H1 (cell line): ENCODE measurements at regions not wholly inside any gene's neighbourhood (a gene's known extent, or its start where the extent isn't known, plus 50 kb on each side); places are given as distances from the start of the nearest gene placed in this dataset.
"Not testable (repeated sequence)": the region's sequence is repeated elsewhere in the genome, so short reads cannot be mapped to it uniquely, and the experiment has no call there.

Experiments used
- CTCF ChIA-PET: fragments of 300-600 bp; sonication (Branson Sonifier 250); formaldehyde crosslinking; loops from one replicate; lab custom pipeline; 2021; ENCODE audit not compliant: partially characterized antibody; lab: Charles Lee
- POLR2A ChIA-PET: fragments of 300-600 bp; sonication (Branson Sonifier 250); formaldehyde crosslinking; loops from one replicate; lab custom pipeline; 2021; ENCODE audit warnings: inconsistent platforms; ENCODE audit not compliant: partially characterized antibody; lab: Charles Lee
- DNase-seq, 2 experiments: peaks; one replicate each; pipeline versions ENCODE4 v3.0.0 to v3.0.0-alpha.2; 2010 to 2022; ENCODE audit warnings: low spot score in 2 of 2, low read depth in 1 of 2, mixed read lengths in 1 of 2
- FAIRE-seq: peaks from 2 replicates; lab custom pipeline; 2011; peaks lifted over from hg19 to GRCh38; lab: Jason Lieb, UNC
- H2AFZ ChIP-seq: 2 replicates; pipeline ENCODE4 v1.8.1; 2012; ENCODE audit warnings: low read length, inconsistent platforms
- H2AK5ac ChIP-seq: 2 replicates; pipeline ENCODE4 v1.6.1; 2013; ENCODE audit warnings: low read depth, low read length
- H2BK120ac ChIP-seq: replicated peaks from 2 replicates; pipeline ENCODE3; 2013; ENCODE audit warnings: low read depth, low read length, inconsistent platforms
- H2BK12ac ChIP-seq: 2 replicates; pipeline ENCODE4 v1.6.1; 2013; ENCODE audit warnings: low read depth, low read length
- H2BK15ac ChIP-seq: 2 replicates; pipeline ENCODE4 v1.6.1; 2013; ENCODE audit warnings: low read length
- H2BK20ac ChIP-seq: 2 replicates; pipeline ENCODE4 v1.6.1; 2013; ENCODE audit warnings: low read length
- H2BK5ac ChIP-seq: 2 replicates; pipeline ENCODE4 v1.6.1; 2013; ENCODE audit warnings: low read depth, low read length
- H3K14ac ChIP-seq: 2 replicates; pipeline ENCODE4 v1.6.1; 2013; ENCODE audit warnings: inconsistent platforms; ENCODE audit not compliant: insufficient read length
- H3K18ac ChIP-seq: 2 replicates; pipeline ENCODE4 v1.6.1; 2013; ENCODE audit warnings: low read length; ENCODE audit errors: extremely low read depth
- H3K23ac ChIP-seq: 2 replicates; pipeline ENCODE4 v1.6.1; 2013; ENCODE audit warnings: inconsistent platforms; ENCODE audit not compliant: insufficient read length
- H3K23me2 ChIP-seq: 2 replicates; pipeline ENCODE4 v1.6.1; 2013; ENCODE audit warnings: low read depth, low read length
- H3K27ac ChIP-seq: 2 replicates; pipeline ENCODE4 v1.6.1; 2011; ENCODE audit warnings: low read depth, low read length, inconsistent platforms
- H3K27me3 ChIP-seq, 4 experiments: replicated peaks in 1 of 4; 1 replicate in 1 of 4; 2 replicates in 3 of 4; pipeline versions ENCODE4 v1.6.1 to v1.8.1; 2011 to 2013; ENCODE audit warnings: low read length in 3 of 4, mild to moderate bottlenecking in 3 of 4, inconsistent platforms in 2 of 4, mixed read lengths in 2 of 4, moderate library complexity in 1 of 4; ENCODE audit not compliant: control insufficient read depth in 3 of 4, insufficient read depth in 3 of 4; ENCODE audit errors: extremely low read depth in 1 of 4
- H3K36me3 ChIP-seq, 4 experiments: 2 replicates each; pipeline versions ENCODE4 v1.6.1 to v1.8.1; 2011 to 2013; ENCODE audit warnings: mild to moderate bottlenecking in 4 of 4, low read length in 3 of 4, moderate library complexity in 2 of 4, control low read depth in 1 of 4, inconsistent platforms in 1 of 4; ENCODE audit not compliant: insufficient read depth in 4 of 4, control insufficient read depth in 2 of 4
- H3K4ac ChIP-seq: replicated peaks from 2 replicates; pipeline ENCODE3; 2013; ENCODE audit warnings: low read length, low read depth, mixed read lengths, inconsistent platforms; ENCODE audit not compliant: insufficient read length
- H3K4me1 ChIP-seq, 4 experiments: replicated peaks in 1 of 4; 1 replicate in 1 of 4; 2 replicates in 3 of 4; pipeline versions ENCODE4 v1.6.1 to v1.8.1; 2011 to 2013; ENCODE audit warnings: low read length in 3 of 4, inconsistent platforms in 2 of 4, mixed read lengths in 1 of 4; ENCODE audit not compliant: insufficient read depth in 4 of 4, control insufficient read depth in 3 of 4
- H3K4me2 ChIP-seq, 2 experiments: 2 replicates each; pipeline versions ENCODE4 v1.6.1 to v1.8.1; 2011 to 2013; ENCODE audit warnings: low read depth in 2 of 2, low read length in 2 of 2, control low read depth in 1 of 2, inconsistent platforms in 1 of 2, mild to moderate bottlenecking in 1 of 2; ENCODE audit not compliant: insufficient read depth in 1 of 2
- H3K4me3 ChIP-seq, 4 experiments: fragments of 200-600, 300-600 bp in 1 of 4; sonication (generic), shearing (Covaris generic), sonication (Bioruptor Twin) in 1 of 4; 2 replicates each; pipeline versions ENCODE4 v1.5.1 to v1.8.1; 2011 to 2016; ENCODE audit warnings: low read length in 4 of 4, low read depth in 3 of 4, control low read depth in 2 of 4, inconsistent platforms in 2 of 4, mild to moderate bottlenecking in 2 of 4, mixed read lengths in 1 of 4, moderate library complexity in 1 of 4; ENCODE audit not compliant: insufficient read depth in 2 of 4; ENCODE audit errors: extremely low read depth in 1 of 4
- H3K56ac ChIP-seq: replicated peaks from 2 replicates; pipeline ENCODE3; 2013; ENCODE audit warnings: low read depth, mild to moderate bottlenecking, mixed read lengths, low read length, inconsistent platforms; ENCODE audit not compliant: insufficient read length
- H3K79me1 ChIP-seq: 2 replicates; pipeline ENCODE4 v1.6.1; 2013; ENCODE audit warnings: low read depth, low read length, control low read depth
- H3K79me2 ChIP-seq, 2 experiments: 2 replicates each; pipeline versions ENCODE4 v1.6.1 to v1.8.1; 2012 to 2013; ENCODE audit warnings: low read length in 2 of 2, mild to moderate bottlenecking in 2 of 2, inconsistent platforms in 1 of 2; ENCODE audit not compliant: insufficient read depth in 2 of 2, control insufficient read depth in 1 of 2
- H3K9ac ChIP-seq, 4 experiments: replicated peaks in 1 of 4; 1 replicate in 1 of 4; 2 replicates in 3 of 4; pipeline versions ENCODE4 v1.6.1 to v1.8.1; 2011 to 2013; ENCODE audit warnings: low read depth in 3 of 4, low read length in 3 of 4, control low read depth in 2 of 4, mild to moderate bottlenecking in 2 of 4, moderate library complexity in 2 of 4, inconsistent platforms in 1 of 4; ENCODE audit errors: extremely low read depth in 1 of 4
- H3K9me3 ChIP-seq, 2 experiments: 2 replicates each; pipeline versions ENCODE4 v1.6.1 to v1.8.1; 2012 to 2013; ENCODE audit warnings: mild to moderate bottlenecking in 2 of 2, moderate library complexity in 2 of 2, control low read depth in 1 of 2, inconsistent platforms in 1 of 2, low read depth in 1 of 2, low read length in 1 of 2, mixed read lengths in 1 of 2; ENCODE audit not compliant: insufficient read depth in 2 of 2
- H4K20me1 ChIP-seq, 2 experiments: replicated peaks in 1 of 2; 2 replicates each; pipeline versions ENCODE3 to v1.8.1; 2011 to 2013; ENCODE audit warnings: inconsistent platforms in 2 of 2, low read length in 2 of 2, mild to moderate bottlenecking in 1 of 2; ENCODE audit not compliant: insufficient read depth in 2 of 2, control insufficient read depth in 1 of 2
- H4K5ac ChIP-seq: 2 replicates; pipeline ENCODE4 v1.6.1; 2013; ENCODE audit warnings: low read length, low read depth, mixed read lengths, inconsistent platforms; ENCODE audit not compliant: insufficient read length
- H4K8ac ChIP-seq: 2 replicates; pipeline ENCODE4 v1.8.0; 2013; ENCODE audit warnings: mild to moderate bottlenecking, moderate library complexity, low read length, inconsistent platforms; ENCODE audit not compliant: insufficient read depth; ENCODE audit errors: extremely low read depth
- H4K91ac ChIP-seq: replicated peaks from 2 replicates; pipeline ENCODE3; 2013; ENCODE audit warnings: low read length, mixed read lengths, inconsistent platforms; ENCODE audit not compliant: insufficient read length
- WGBS, 2 experiments: shearing (Covaris generic) in 1 of 2; methylation state at CpG; one replicate each; pipeline versions ENCODE4 v1.1.6 to v1.1.7; 2013 to 2015; ENCODE audit warnings: low lambda C conversion rate in 2 of 2, mixed read lengths in 2 of 2, inconsistent platforms in 1 of 2, low coverage in 1 of 2, missing lambda C conversion rate in 1 of 2; ENCODE audit not compliant: insufficient replicate concordance in 2 of 2, insufficient coverage in 1 of 2, insufficient read length in 1 of 2; ENCODE audit errors: extremely low coverage in 1 of 2, missing lambda C conversion rate in 1 of 2; 5-methylcytosine and 5-hydroxymethylcytosine counted together

- H2BK20ac ChIP-seq = not testable (repeated sequence)
These were observed 61.9 kb upstream of the DHRS4 start for GRCh38 chr14:23891717-23892116.

GRCh38 chr14:23892289-23892688 lies 61.3 kb upstream of the DHRS4 start:
- WGBS, 2 experiments = 78% methylated on average over 3 of the region's 3 CpGs; no CpG with 5 or more reads in 1 of the 2 experiments
- CTCF ChIA-PET = interaction anchor here (0.6 to 1.7 kb wide), 4 partner anchors 19 to 334 kb away, joined by 3 to 4 read pairs (median 4); no protein-coding TSS in a partner anchor

More at GRCh38 chr14:23891717-23892116, 61.9 kb upstream of the DHRS4 start:
- H4K5ac ChIP-seq, H3K79me2 ChIP-seq, H3K14ac ChIP-seq, DNase-seq, H2BK15ac ChIP-seq, H3K4me1 ChIP-seq, H2BK5ac ChIP-seq, H3K23ac ChIP-seq, H3K9ac ChIP-seq, H3K56ac ChIP-seq, H4K8ac ChIP-seq, H3K36me3 ChIP-seq, H3K27me3 ChIP-seq, H4K20me1 ChIP-seq, FAIRE-seq, H3K4ac ChIP-seq, H2AK5ac ChIP-seq, H4K91ac ChIP-seq, H3K79me1 ChIP-seq, H3K23me2 ChIP-seq, H3K27ac ChIP-seq, H3K18ac ChIP-seq, H2BK12ac ChIP-seq, H2BK120ac ChIP-seq, H3K4me2 ChIP-seq, H2AFZ ChIP-seq, POLR2A ChIA-PET, H3K4me3 ChIP-seq: not testable (repeated sequence)
- CTCF ChIA-PET = interaction anchor here (0.8 to 1.7 kb wide), 3 partner anchors 19 to 226 kb away, joined by 3 to 4 read pairs (median 4); no protein-coding TSS in a partner anchor
- H3K9me3 ChIP-seq = peaks cover 15 to 24% of the 10 kb centered on the region in 2 experiments
- WGBS, 2 experiments = 82% methylated on average over 22 of the region's 26 CpGs; no CpG with 5 or more reads in 1 of the 2 experiments

More at GRCh38 chr14:23892289-23892688, 61.3 kb upstream of the DHRS4 start:
- H2BK20ac ChIP-seq, H2BK120ac ChIP-seq, H4K91ac ChIP-seq, H3K4me2 ChIP-seq, H2AK5ac ChIP-seq, H3K23me2 ChIP-seq, H3K27me3 ChIP-seq, H3K56ac ChIP-seq, H3K79me2 ChIP-seq, H3K14ac ChIP-seq, H2BK5ac ChIP-seq, DNase-seq, H3K18ac ChIP-seq, H4K5ac ChIP-seq, H4K8ac ChIP-seq, H2AFZ ChIP-seq, H3K23ac ChIP-seq, FAIRE-seq, H3K36me3 ChIP-seq, H2BK12ac ChIP-seq, H3K79me1 ChIP-seq, H3K4ac ChIP-seq, H3K27ac ChIP-seq, H3K4me1 ChIP-seq, H2BK15ac ChIP-seq, H3K9ac ChIP-seq, H4K20me1 ChIP-seq, H3K4me3 ChIP-seq: not testable (repeated sequence)
- peaks cover 14 to 24% of the 10 kb centered on the region in 2 experiments for H3K9me3 ChIP-seq
- POLR2A ChIA-PET = interaction anchor here (1.1 kb wide), 1 partner anchor 310 kb away, joined by 5 read pairs; no protein-coding TSS in a partner anchor
